ENCODE measurements at regions not wholly inside any gene's neighbourhood (a gene's known extent, or its start where the extent isn't known, plus 50 kb on each side); places are given as distances from the start of the nearest gene placed in this dataset.
"Not testable (repeated sequence)": the region's sequence is repeated elsewhere in the genome, so short reads cannot be mapped to it uniquely, and the experiment has no call there.

DNA sequence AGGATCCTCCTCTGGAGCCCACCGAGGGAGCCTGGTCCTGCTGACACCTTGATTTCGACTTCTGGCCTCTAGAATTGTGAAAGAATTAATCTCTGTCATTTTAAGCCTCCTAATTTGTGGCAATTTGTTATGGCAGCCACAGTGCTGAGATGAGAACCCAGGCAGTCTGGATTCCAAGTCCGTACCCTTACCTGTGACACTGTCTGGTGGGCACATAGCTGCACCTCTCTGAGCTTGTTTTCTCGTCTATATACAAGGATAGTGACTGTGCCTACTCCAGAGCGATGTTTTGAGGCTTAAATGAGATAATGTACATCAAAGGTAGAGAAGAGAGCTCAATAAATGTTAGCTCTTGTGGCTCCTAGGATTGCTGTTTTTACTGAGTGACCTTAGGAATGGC, 128.4 kb upstream of the MPHOSPH6 start:
- no peak for DNase-seq (ENCODE audit: low read depth)

DNA sequence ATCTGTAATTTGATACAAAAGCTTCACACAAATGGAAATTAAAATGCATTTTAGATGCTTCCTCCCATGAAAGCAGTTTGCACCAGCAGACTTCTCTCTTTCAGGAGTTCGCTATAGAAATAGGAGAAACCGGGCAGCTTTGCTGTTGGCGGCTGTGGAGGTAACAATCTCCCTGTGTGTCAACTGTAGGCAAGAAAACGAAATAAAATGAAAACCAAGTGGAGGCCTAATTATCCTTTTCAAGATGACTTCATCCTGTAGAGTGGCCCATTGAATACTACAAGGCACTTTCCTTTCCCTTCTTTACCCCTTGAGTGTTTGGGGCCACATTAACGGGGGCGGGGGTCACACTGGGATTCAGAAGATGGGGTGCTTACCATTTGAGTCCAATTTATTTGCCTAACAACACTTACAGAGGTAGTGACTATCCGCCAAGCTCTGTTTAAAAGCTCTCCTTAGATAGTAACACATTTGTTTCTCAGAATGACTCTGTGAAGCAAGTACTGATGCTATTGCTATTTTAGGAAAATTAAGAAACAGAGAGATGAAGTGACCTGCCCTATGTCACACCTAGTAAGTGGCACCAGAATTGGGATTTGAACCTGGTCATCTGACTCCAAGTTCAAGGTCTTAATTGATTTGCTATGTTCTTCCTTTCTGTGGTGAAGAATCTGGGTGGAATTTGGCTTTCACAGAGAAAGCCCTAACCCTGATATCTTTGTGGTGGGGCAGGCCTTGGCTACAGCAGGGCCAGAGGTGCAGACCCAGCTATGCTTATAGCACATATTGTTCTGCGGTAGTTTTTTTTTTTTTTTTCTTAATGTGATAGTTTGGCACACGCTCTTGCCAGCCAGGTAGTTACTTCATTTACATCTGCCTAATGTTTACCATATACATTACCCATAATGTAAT, 125.5 kb upstream of the MPHOSPH6 start:
- DNase-seq (ENCODE audit: low read depth): no peak

DNA sequence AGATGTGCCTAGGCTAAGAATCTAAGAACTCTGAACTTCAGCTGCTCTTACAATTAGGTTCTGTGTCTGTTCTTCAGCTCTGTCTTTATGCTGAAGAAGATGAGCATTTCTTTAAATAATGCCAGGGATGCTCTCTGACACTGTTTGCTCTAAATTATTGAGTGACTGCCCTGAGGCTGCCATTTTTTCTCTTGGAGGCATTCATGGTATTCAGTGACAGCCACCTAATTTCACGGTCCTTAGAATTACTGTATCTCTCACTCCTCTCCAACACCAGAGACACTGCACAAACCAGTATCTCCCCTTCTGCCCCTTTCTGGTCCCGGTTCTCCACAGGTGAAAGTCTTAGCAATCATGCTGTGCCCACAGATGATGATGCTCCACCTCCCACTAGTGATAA, 123.6 kb upstream of the MPHOSPH6 start:
- DNase-seq (ENCODE audit: low read depth): no peak

DNA sequence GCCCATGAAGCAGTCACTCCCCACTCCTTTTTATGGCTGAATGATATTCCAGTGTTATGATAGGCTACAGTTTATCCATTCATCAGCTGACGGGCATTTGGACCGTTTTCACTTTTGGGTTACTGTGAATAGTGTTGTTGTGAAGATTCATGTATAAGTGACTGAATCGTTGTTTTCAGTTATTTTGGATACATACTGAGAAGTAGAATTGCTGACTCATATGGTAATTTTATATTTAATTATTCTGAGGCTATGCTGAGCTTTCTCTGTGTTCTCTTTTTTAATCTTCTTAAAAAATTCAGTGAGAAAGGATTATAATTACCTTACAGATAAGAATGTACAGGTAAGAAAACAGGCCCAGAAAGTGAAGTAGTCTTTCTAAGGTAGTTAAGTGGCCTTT, 117.9 kb upstream of the MPHOSPH6 start:
- no peak for DNase-seq (ENCODE audit: low read depth)

DNA sequence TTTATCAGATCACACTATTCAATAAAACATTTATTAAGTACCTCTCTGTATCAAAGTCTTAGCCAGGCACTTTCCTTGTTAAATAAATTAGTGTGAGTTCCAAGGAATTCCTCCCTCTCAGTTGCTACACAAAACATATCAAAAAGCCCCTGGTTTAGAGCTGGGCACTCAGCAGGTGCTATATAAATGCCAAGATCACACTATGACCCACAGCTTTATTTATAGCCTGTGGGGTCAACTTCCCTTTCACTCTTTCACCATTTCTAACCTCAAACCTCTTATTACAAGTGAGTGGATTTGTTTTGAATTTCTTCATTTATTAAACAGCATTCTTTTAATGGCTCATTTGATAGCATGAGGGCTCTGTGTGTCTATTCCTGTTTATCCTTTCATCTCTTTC, 112.6 kb upstream of the MPHOSPH6 start:
- DNase-seq (ENCODE audit: low read depth): no peak

DNA sequence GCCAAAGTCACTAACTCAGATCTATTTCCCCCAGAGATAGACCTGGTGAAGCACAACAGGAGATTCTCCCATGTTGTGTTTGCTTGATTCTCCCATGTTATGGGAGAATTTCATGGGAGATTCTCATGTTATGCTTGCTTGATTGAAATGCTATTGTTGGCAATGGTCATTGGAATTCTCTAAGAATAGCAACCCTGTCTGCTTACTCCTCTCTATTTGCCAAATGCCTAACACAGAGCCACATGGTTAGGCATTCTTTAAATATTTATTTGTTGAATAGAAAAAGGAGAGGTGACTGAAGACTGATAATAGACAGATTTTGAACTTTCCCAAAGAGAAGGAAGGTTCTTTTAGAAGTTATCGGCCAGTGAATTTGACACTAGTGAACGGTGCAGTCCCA, 111.5 kb upstream of the MPHOSPH6 start:
- DNase-seq (ENCODE audit: low read depth): no peak

DNA sequence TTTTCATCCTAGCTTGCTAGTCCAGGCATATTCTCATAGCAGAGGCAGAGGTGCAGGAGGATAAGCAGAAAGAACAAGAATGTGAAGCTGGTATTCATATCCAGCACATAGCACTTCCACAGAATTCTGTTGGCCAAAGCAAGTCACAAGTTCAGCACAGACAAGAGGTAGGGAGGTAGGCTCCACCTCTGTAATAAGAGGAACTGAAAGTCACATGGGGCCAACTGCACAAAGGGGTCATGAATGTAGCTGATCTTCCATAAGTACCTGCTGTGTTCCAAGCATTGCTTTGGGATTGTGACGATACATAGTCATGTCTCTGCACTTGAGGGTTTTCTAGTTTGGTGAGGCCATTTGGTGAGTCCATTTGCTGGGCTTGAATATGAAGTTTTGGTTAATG, 110.8 kb upstream of the MPHOSPH6 start:
- DNase-seq (ENCODE audit: low read depth): no peak

DNA sequence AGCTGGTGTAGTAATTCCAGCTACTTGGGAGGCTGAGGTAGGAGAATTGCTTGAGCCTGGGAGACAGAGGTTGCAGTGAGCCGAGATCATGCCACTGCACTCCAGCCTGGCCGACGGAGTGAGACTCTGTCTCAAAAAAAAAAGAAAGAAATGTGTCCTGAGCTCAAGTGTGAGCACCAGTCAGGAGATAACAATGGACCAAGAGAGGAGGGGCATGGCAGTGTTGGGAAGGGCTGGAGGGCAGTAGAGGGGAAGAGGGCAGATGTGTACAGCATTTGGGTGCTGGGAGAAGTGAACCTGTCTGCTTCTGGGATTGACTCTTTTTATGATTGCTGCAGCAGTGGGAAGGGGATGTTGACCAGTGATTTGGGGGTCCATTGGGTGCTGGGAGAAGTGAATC, 105.3 kb upstream of the MPHOSPH6 start:
- DNase-seq (ENCODE audit: low read depth): not testable (repeated sequence)

DNA sequence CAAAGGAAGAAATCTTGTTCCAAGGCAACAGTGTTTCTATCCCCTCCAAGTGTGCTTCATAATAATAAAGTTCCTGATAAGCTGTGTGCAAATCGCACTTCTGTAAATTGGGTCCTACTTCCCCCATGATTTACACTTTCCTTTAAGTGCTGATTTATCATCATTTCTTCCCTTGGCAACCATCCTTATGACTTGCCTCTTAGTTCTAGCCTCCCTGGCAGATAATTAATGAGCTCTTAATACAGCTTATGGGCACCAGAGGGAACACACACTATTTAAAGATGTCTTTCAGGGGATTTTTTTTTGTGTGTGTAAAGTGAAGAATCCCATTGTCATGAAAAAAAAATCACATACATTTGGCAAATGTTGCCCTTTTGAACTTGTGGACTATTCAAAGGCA, 101.6 kb upstream of the MPHOSPH6 start:
- no peak for DNase-seq (ENCODE audit: low read depth)

DNA sequence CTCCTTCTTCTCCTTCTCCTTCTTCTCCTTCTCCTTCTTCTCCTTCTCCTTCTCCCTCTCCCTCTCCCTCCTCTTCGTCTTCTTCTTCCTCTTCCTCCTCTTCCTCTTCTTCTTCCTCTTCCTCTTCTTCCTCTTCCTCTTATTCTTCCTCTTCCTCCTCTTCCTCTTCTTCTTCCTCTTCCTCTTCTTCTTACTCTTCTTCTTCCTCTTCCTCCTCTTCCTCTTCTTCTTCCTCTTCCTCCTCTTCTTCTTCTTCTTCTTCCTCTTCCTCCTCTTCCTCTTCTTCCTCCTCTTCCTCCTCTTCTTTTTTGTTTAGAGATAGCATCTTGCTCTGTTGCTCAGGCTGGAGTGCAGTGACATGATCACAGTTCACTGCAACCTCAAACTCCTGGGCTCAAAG, 97.7 kb upstream of the MPHOSPH6 start:
- not testable (repeated sequence) for DNase-seq (ENCODE audit: low read depth)

DNA sequence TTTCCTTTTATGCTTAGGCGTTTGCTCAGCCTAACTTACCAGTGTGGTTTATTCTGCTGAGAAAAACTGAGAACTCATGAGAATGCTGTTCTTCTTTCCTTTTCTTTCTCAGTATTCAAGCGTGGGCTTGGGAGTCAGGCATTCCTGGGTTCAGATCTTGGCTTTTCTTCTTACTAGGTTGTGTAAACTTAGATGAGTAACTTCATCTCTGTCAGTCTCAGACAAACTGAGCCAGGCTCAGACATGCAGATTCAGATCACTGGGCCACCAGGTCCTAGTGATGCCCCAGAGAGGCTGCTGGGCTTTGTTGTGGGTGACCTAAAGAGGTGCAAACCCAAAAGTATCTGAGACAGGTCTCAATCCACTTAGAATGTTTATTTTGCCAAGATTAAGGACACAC, 95.8 kb upstream of the MPHOSPH6 start:
- DNase-seq (ENCODE audit: low read depth): no peak

DNA sequence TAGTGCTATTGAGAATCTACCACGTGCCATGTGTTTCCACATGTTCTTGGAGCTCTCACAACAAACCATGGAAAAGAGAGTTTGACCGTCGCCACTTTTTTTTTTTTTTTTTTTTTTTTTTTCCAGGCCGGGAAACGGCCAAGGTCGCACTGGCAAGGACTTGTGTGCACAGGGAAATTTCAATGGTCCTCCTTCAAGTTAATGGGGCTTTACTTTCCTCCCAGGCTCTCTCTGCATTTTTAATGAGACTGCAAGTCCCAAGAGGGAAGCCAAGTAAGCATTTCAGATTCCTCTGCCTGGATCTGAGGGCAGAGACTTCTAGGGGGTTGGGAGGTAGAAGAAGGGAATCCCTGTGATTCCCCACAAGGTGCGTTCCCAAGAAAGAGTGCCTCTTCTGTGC, 94.7 kb upstream of the MPHOSPH6 start:
- no peak for DNase-seq (ENCODE audit: low read depth)

DNA sequence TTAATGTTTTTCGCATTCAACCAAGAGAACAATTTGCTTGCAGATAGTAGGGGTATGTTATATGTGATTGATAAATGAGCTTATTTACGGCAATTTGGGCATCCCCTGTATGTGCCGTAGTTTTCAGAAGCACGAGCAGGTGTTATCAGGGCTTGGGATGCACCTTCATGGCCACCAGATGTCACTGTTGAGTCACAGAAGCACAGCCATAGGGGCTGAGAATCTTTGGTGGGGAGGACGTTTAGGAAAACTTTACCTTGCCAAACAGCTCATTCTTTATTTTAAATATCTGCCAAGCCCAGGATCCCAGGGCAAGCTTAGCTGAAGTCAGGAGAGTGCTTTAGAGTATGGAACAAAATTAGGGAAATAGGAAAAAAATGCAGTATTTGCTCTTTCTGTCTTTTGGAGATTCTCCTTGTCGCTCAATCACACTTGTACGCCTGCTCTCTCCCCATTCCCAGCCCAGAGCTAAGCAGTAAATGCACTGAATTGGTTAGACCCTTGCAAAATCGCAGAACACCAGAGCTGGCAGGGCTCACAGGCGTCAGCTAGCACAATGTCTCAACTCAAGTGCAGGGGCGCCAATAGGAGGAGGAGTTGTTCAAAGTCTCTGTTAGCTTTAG, 93.6 kb upstream of the MPHOSPH6 start:
- peak; percentile 17 for DNase-seq (ENCODE audit: low read depth)

DNA sequence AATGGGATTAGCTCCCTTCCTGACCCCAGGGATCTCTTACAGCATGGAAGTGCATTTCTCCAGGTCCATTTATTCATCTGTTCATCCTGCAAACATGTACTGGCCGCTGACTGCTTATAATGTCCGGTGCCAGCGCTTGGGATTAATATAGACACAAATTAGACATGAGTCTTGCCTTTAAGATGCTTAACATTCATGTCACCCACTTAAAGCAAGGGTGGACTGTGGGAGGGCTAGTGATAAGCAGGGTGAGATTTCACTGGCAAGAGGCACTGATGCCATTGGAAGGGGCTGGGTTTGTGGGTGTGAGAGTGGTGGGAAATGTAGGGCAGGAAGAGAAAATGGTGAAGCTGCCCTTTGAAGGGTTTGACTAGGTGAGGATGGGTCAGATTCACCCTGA, 92.2 kb upstream of the MPHOSPH6 start:
- DNase-seq (ENCODE audit: low read depth): no peak

DNA sequence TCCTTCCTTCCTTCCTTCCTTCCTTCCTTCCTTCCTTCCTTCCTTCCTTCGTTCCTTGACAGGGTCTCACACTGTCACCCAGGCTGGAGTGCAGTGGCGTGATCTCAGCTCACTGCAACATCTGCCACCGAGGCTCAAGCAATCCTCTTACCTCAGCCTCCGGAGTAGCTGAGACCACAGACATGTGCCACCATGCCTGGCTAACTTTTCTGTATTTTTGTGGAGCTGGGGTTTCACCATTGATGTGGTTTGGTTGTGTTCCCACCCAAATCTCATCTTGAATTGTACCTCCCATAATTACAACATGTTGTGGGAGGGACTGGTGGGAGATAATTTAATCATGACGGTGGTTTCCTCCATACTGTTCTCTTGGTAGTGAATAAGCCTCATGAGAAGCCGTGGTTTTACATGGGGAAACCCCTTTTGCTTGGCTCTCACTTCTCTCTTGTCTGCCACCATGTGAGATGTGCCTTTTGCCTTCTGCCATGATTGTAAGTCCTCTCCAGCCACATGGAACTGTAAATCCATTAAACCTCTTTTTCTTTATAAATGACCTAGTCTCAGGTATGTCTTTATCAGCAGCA, 90.3 kb upstream of the MPHOSPH6 start:
- no peak for DNase-seq (ENCODE audit: low read depth)

DNA sequence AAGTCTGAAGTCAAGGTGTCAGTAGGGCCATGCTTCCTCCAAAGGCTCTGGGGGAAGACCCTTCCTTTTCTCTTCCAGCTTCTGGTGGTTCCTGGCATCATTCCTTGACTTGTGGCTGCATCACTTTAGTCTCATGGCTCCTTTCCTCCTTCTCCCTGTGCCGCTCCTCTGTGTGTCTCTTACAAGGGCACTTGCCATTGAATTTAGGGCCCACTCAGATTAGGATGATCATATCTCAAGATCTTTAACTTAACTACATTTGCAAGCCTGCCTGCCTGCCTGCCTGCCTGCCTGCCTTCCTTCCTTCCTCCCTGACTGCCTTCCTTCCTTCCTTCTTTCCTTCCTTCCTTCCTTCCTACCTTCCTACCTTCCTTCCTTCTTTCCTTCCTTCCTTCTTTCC, 89.7 kb upstream of the MPHOSPH6 start:
- no peak for DNase-seq (ENCODE audit: low read depth)

DNA sequence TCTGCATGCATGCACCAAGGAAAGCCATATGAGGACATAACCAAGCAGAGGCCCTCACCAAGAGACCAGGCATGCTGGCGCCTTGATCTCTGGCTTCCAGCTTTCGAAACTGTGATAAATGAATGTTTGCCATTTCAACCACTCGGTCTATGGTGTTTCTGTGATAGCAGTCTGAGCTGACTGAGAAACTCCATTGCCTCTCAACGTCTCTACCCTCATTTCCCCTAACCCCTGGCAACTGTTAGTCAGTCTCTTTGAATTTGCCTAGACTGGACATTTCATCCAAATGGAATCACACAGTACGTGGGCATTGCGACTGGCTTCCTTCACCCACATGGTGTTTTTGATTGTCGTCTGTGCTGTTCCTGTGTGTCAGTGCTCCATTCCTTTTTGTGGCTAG, 88.0 kb upstream of the MPHOSPH6 start:
- DNase-seq (ENCODE audit: low read depth): no peak

DNA sequence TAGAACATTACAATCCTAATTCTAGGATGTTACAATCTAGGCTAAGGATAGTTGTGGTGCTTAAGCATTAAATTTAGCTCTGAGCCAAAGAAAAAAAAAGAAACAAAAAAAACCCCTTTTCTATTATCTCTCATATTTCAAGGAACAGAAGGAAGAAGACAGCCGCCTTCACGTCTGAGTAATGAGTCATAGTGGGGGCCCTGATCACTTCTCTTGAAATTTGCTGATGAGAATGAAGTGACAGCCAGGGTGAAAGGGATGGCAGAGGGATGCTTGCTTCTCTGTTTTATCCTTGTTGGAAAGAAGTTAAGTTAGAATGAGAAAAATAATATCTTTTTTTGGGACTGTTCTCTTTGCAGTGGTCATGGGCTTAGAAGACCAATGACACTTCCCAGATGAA, 82.6 kb upstream of the MPHOSPH6 start:
- DNase-seq (ENCODE audit: low read depth): no peak

DNA sequence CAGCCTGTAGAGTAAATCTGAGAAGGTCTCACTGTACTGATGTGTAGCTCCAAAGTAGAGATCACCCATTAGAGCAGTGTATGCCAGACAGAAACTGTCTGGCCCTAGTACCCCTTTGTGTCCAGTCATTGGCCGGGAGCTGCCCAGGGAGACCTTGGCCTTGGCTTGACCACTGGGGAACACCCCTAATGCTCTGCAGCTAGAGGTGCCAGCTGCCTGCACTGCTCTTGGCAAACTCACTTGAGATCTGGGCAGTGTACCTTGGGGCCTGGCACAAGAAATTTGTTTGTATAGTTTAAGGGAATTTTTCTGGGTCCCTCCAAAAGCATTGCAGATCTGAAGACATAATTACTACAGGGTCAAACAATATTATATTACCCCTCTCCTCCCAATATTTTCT, 78.7 kb upstream of the MPHOSPH6 start:
- DNase-seq (ENCODE audit: low read depth): no peak

DNA sequence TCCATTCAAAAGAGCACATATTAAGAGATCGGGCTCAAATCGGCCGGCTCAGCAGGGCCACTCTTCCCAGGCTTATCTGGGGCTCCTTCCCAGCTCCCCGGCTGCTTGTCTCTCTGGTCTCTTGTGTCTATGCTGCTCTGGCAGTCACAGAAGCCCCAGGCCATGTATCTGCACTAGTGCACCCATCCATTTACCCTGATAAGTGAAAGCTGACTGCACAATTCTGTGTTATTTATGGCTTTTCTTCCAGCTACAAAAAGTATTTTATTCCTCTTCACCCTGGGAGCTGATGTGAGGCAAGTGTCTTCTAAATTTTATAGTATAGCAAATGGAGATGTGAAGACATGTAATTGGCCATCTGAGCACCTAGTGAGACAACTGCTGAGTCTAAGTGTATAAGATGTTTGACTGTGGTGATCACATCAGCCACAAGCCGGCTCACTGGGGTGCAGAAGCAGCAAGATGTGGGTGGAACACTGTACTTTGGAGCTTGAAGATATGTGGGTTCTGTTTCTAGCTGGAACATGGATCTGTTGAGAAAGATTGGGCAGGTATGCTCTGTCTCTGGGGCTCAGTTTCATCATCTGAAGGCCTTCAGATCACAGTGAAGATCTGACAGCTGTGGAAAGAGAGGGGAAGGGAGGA, 78.1 kb upstream of the MPHOSPH6 start:
- DNase-seq (ENCODE audit: low read depth): no peak

DNA sequence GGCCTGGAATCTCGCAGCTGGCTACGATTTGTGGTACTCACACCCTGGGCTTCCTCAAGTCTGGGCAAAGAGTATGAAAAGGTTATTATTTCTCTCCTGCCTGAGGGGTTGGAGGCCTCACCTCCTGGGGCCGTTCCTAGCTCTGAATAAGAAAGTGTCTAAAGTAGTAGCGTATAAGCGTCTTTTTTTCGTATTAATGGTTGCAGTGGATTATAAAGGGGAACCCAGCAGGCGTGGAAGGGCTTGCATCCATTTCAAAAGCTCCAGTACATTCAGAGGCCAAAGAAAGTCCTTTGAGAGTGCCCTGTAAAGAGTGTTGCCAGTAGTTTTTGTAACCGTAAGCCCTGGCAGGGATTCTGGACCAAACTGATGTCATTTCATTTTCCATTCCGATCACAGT, 72.2 kb upstream of the MPHOSPH6 start:
- no peak for DNase-seq (ENCODE audit: low read depth)

DNA sequence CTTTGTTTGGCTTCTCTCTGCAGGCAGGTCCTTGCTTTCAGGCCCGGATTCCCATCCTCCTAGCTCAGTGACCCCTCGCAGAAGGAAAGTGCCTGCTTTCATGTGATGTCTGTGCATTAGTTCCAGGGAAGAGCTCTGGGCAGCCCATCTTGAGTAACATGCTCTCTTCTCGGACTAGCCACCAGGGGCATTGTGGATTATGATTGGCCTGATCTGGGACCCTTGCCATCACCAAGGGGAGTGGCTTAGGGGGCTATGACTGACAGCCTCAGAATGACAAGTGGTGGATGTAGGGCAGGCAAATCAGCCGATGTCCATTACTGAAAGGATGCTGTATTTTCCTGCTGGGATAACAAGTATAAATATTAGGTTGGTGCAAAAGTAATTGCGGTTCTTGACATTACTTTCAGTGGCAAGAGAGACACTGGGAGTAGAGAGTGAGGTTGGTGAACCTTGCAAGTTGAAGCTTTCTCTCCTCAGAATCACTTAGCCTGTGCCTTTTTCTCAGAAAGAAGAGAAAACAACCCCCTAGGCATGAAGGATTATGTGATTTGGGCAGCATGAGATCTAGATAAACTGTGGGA, 71.5 kb upstream of the MPHOSPH6 start:
- no peak for DNase-seq (ENCODE audit: low read depth)

DNA sequence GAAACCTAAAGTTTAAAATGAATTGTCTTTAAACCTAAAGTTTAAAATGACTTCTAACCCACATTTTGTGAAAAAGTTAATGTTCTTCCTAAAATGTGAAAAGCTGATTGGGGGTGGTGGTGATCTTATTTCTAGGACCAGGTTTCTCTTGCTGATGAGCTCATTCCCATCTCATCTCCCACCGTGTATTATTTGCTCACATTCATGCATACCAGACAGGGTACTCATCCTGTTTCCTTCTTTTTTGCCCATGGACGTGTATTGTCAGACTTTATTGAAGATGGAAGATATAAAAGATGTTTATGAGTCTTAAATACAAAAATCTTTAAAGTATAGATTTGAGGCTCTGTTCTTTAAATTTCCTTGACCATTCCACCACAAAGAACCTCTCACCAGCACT, 70.1 kb upstream of the MPHOSPH6 start:
- DNase-seq (ENCODE audit: low read depth): no peak

All from CMK (cell line).